Cerebellar nuclear complex (tissue), 1 donor: ENCODE measurements at regions not wholly inside any gene's neighbourhood (a gene's known extent, or its start where the extent isn't known, plus 50 kb on each side); places are given as distances from the start of the nearest gene placed in this dataset.

Experiments
- DNase-seq, 2 experiments: peaks; one replicate each; lab custom pipeline; 2025; lab: John Stamatoyannopoulos, UW

GRCh38 chr20:57025666-57026224 lies 240.7 kb downstream of the BMP7 start:
- no peak for DNase-seq

DNA sequence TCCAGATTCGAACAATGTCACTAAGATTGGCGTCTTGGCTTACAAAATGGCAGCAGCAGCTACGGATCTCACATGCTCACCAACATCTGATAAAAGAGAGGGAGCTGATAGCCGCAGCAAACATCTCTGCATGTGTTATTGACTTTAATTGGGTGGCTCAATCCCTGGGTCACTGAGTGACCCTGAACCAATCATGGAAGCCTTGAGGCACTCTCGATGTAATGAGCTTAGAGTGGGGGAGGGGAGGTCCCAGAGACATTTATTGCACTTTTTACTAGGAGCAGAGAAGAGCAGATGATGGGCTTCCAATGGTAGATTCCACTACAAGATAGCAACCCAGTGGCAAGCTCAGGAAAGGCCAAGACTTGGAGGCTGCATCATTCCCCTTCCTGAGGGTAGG lies 238.7 kb downstream of the BMP7 start:
- no peak for DNase-seq

- DNase-seq = no peak
Measured at GRCh38 chr20:57030611-57031600, 235.5 kb downstream of the BMP7 start.

DNA sequence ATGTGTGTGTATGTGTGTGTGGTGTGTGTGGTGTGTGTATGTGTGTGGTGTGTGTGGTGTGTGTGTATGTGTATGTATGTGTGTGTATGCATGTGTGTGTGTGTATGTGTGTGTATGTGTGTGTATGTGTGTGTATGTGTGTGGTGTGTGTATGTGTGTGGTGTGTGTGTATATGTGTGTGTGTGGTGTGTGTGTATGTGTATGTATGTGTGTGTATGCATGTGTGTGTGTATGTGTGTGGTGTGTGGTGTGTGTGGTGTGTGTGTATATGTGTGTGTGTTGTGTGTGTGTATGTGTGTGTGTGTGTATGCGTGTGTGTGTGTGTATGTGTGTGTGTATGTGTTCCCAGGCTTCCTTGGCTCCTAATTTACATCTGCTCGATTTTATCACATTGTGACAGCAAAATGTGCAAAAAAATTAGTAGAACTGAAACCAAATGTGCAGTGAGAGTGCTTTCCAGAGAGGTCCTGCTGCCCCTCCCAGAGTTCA lies 234.5 kb downstream of the BMP7 start:
- DNase-seq = no peak

DNA sequence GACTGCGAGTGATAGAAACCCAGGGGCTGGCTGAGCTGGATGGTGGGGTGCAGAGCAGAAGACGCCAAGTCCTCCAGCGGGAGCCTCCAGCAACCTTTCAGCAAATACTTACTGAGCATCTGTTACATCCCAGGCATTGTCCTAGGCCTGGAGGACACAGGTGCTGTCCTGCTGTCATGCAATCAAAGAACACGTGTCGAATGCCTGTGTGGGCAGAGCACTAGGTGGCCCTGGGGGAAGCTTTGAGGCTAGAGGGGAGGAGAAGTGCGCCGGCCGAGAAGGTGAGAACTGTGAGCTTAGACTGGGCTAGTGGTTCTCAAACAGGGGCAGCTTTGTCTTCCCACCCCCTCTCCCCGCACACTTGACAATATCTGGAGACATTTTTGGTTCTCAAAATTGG lies 233.6 kb downstream of the BMP7 start:
- DNase-seq = no peak

DNA sequence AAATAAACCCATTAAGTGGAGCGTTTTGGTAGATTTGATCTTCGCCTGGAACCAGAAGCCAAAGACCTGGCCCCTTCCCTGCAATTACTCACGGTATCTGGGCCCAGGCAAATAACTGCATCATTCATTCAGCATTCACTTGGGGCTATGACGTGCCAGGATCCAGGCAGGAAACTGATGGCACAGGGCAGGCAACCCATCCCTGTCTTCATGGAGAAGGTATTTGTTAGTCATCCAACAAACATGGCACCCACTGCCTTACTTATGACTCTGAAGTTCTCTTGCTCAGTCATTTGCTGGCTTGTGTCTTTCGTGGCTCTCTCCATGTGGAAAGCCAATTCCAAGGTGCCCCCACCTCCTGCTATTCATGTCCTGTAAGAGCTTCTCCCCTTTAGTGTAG lies 232.4 kb downstream of the BMP7 start:
- no peak for DNase-seq

GRCh38 chr20:57037689-57038088 lies 228.8 kb downstream of the BMP7 start:
- no peak for DNase-seq

DNA sequence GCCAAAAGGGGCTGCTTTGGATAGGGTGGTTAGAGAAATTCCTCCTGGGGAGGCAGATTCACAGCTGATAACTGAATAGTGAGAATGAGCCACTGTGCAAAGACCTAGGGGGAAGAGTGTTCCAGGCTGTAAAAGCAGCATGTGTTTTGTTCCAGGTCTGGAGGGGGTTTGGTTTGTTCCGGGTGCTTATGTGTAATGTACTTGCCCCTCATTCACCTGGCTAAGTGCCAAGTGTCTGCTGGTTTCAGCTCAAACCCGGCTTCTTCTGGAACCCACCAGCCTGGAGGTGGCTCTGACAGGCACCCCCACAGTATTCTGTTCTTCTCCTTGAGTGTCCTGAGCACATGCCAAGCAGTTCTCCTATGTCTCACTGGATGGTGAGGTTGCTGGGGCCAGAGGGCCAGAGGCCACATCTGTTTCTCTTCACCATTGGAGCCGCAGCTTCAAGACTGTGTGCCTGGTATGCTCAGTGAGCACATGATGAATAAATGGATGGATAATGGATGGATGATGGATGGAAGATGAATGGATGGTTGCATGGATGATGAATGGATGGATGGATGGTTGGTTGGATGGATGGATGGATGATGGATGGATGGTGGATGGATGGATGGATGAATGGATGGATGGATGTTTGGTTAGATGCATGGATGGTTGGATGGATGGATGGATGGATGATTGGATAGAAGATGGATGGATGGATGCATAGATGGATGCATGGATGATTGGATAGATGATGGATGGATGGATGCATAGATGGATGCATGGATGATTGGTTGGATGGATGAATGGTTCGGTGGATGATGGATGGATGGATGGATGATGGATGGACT lies 227.6 kb downstream of the BMP7 start:
- no peak for DNase-seq

DNA sequence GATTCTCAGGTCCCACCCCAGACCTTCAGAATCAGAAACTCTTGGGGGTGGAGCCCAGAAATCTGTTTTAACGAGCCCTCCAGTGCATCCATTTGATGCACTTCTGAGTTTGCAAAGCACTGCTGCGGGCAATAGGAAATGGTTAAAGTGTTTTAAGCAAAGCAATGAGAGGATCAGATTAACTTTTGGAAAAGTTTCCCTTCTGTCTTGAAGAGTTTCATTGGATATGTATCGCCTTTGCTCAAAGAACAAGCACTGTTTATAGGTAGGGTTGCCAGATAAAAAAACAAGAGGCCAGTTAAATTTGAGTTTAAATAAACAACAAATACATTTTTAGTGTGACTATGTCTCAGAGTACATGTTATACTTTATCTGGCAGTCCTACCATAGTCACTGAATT lies 226.0 kb downstream of the BMP7 start:
- no peak for DNase-seq

DNA sequence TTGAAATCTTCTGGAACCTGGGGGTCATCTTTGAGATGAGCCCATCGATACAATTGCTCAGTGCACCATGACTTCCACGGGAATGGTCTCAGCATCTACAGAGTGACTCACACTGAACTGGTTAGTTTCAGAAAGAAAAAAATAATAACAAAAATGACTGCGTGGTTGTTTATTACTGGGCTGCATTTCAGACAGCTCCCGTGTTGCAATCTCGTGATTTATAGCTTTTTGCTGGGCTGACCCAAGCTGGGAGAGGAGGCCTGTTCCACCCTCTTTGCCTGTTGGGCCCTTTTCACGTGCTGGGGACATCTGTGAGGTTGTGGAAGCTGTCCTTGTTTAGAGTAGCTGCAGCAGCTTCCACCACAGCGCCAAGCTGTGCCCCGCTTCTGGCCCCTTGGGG lies 225.5 kb downstream of the BMP7 start:
- no peak for DNase-seq

- DNase-seq = no peak
Measured at GRCh38 chr20:57043091-57043490, 223.3 kb downstream of the BMP7 start.

DNA sequence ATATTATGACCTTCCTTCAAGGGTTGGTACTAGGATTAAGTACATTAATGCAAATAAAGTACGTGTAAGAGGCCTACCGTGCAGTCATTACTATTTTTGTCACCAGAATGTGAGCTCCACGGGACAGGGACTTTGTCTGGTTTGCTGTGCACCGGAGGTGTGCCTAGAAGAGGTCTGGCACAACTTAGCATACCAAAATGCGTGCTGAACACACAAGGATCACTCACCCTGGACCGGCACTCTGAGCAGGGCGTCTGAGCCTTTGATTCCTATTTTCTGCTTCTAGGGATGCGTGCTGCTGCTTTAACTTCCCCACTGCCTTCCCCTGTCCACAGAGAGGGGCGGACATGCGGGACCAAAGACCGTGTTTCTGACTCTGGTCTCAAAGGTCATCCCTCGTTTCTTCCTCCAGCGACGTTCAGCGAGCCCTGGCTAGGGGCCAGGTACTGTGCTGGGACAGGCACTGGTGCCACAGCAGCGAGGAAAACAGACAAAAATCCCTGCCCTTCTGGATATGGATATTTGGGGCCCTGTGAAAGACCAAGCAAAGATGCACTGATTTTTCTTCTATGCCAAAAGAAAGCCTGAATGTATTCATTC lies 222.7 kb downstream of the BMP7 start:
- DNase-seq = no peak

DNA sequence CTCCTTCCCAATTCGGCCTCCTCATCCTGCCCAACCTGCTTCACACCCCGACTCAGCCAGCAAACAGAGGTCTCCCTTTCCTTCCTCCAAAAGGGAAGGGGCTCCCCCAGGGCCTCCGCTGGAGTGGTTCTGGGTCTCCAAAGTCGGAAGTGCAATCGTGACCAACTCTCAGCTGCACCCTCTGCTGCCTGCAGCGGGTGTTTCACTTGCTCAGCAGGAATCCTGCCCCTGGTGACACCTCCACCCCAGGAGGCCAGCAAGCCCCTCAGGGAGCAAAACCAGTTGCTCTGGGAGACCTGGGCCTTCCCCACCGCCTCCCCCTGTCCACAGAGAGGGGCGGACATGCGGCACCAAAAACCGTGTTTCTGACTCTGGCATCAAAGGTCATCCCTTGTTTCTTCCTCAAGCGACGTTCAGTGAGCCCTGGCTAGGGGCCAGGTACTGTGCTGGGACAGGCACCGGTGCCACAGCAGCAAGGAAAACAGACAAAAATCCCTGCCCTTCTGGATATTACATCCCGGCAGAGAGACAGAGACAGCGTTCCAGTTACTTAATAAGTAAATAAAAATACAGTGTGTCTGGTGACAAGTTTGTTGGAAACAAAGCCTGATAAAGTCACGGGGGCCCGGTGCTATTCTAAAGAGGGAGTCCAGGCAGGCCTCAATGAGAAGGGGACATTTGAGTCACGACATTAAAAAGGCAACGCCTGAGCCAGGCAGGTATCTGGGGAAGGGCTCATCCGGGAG lies 219.0 kb downstream of the BMP7 start:
- DNase-seq = no peak

GRCh38 chr20:57048027-57048869 lies 218.2 kb downstream of the BMP7 start:
- DNase-seq = no peak

DNA sequence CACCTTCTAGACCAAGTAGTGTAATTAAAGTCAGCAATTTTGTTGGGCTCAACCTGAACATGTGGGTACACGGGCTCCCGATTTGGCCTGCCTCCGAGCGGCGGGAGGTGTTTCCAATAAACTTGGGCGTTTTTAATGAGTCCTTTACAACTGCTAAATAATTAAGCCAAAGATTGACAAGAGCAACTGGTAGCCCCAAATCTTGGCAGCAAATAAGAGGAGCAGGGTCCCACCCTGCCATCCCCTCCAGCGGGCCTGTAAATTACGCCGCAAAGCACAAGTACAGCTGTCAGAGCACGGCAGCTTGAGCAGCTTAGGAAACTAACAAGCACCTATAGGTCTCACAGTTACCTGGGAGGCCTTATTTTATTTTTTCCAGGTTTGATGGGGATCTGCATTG lies 217.1 kb downstream of the BMP7 start:
- no peak for DNase-seq

DNA sequence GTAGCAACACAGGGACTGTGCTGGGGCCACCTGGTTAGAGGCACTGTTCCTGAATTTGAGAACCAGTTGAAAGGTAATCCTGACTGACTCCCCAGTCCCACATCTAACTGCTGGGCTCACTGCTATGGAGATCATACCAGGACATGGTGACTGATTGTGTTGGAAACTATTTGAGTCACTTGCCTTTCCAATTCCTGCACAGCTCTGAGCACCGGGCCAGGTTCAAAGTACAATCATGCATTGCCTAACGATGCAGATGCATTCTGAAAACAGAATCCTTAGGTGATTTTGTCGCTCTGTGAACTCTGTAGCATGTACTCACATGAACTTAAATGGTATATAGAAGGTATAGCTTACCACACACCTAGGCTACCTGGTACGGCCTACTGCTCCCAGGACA lies 215.3 kb downstream of the BMP7 start:
- DNase-seq = no peak

DNA sequence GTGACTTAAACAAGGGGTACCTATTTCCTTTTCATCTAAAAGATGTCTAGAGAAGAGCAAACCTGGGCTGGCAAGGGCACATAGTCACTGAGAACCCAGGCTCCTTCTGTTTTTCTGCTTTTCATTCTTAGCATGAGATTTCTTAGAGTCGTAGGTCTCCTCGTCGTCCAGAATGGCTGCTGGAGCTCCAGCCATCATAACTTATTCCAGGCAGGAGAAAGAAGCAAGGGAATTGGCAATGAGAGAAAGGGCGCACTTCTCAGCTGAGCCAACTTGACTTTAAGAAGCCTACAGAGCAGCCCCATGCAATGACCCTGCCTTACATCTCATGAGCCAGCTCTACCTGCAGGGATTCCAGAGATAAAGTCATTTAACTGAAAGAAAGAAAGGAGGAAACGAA lies 213.4 kb downstream of the BMP7 start:
- no peak for DNase-seq

GRCh38 chr20:57053793-57054552 lies 212.5 kb downstream of the BMP7 start:
- DNase-seq = no peak

GRCh38 chr20:57055345-57055744 lies 211.1 kb downstream of the BMP7 start:
- DNase-seq = no peak

DNA sequence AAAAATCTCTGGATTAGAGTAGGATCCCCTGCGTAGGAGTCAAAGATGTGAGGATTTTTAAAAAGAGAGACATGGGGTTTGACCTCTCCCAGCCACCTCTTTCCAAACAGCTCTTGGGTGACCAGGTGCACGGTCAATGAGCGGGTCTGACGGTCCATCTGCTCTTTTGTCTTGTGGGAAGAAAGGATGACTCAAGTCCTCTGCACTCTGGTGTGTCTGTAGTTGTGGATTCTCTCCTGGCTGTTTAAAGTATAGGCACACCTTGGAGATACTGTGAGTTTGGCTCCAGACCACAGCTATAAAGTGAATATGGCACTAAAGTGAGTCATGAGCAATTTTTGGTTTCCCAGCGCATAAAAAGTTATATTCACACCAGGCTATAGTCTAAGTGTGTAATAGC lies 209.8 kb downstream of the BMP7 start:
- no peak for DNase-seq
